Activated naive CD8-positive, alpha-beta T cell (primary cell): ENCODE measurements at regions not wholly inside any gene's neighbourhood (a gene's known extent, or its start where the extent isn't known, plus 50 kb on each side); places are given as distances from the start of the nearest gene placed in this dataset.

ENCODE experiments used
- H3K27ac Mint-ChIP-seq: one replicate; pipeline ENCODE4 v1.8.0; 2021; ENCODE audit warnings: mixed read lengths
- H3K27me3 Mint-ChIP-seq: one replicate; pipeline ENCODE4 v1.8.0; 2021; ENCODE audit warnings: mixed read lengths
- H3K36me3 Mint-ChIP-seq: one replicate; pipeline ENCODE4 v1.8.0; 2021; ENCODE audit warnings: mixed read lengths
- H3K4me1 Mint-ChIP-seq: one replicate; pipeline ENCODE4 v1.8.0; 2021; ENCODE audit warnings: low read depth, mixed read lengths
- H3K4me3 Mint-ChIP-seq: one replicate; pipeline ENCODE4 v1.8.0; 2021; ENCODE audit warnings: mild to moderate bottlenecking, mixed read lengths
- H3K9me3 Mint-ChIP-seq: one replicate; pipeline ENCODE4 v1.8.0; 2021; ENCODE audit warnings: low read depth, mixed read lengths

DNA sequence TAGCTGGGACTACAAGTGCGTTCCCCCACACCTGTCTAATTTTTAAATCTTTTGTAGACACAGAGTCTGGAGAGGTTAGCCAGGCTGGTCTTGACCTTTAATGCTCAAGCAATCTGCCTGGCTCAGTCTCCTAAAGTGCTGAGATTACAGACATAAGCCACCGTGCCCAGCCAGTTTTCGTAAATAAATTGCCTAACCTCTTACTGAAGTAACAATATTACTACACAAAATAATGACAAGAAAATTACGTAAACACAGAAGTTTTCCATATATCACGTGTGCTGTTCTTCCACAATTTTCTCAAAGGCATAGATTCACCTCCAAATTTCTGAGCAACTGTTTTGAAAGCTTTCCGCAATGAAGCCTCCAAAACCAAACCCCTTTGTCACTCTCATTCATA lies 58.1 kb upstream of the PROK2 start:
- Mint-ChIP-seq H3K4me1 (no peaks in the 10 kb centered on the region), H3K27me3 (peaks cover 5% of the 10 kb centered on the region), H3K9me3 (no peaks in the 10 kb centered on the region), H3K27ac (no peak overlapping the region), H3K36me3 (no peaks in the 10 kb centered on the region), H3K4me3 (no peak overlapping the region)

DNA sequence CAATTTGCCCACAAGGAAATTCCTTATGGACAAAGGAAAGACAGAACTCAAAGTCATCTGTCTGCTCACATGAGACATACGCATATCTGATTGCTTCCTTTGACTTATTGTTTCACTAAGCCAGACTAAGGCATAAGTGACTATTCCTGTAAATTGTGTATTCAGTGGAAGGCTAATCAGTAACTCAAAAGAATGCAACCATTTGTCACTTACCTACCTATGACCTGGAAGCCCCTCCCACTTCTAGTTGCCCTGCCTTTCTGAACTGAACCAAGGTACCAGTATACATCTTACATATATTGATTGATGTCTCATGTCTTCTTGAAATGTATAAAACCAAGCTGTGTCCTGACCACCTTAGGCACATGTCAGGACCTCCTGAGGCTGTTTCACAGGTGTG lies 53.5 kb upstream of the PROK2 start:
- H3K27ac Mint-ChIP-seq, result no peak overlapping the region
- H3K27me3 Mint-ChIP-seq, result peaks cover 5% of the 10 kb centered on the region

More for the DNA sequence above, 53.5 kb upstream of the PROK2 start:
- H3K4me1 Mint-ChIP-seq, result no peaks in the 10 kb centered on the region
- H3K36me3 Mint-ChIP-seq, result no peaks in the 10 kb centered on the region
- no peak overlapping the region for H3K4me3 Mint-ChIP-seq
- no peaks in the 10 kb centered on the region for H3K9me3 Mint-ChIP-seq
